Trophoblast cell (in vitro differentiated cells and primary cell): ENCODE measurements at regions not wholly inside any gene's neighbourhood (a gene's known extent, or its start where the extent isn't known, plus 50 kb on each side); places are given as distances from the start of the nearest gene placed in this dataset.

Experiments
- DNase-seq, 2 donors: peaks; one replicate each; pipeline ENCODE4 v3.0.0-alpha.2; 2016
- H2AFZ ChIP-seq: 2 replicates; pipeline ENCODE4 v1.6.1; 2013; ENCODE audit warnings: low read length, moderate library complexity, mild to moderate bottlenecking; ENCODE audit not compliant: insufficient read depth, poor library complexity
- H2AK5ac ChIP-seq: 2 replicates; pipeline ENCODE4 v1.6.1; 2013; ENCODE audit warnings: mild to moderate bottlenecking, low read length
- H2BK120ac ChIP-seq: 2 replicates; pipeline ENCODE4 v1.6.1; 2013; ENCODE audit warnings: low read length, mild to moderate bottlenecking, moderate library complexity; ENCODE audit not compliant: insufficient read depth, poor library complexity
- H2BK12ac ChIP-seq: 2 replicates; pipeline ENCODE4 v1.6.1; 2013; ENCODE audit warnings: mild to moderate bottlenecking, low read length, moderate library complexity
- H2BK5ac ChIP-seq: 2 replicates; pipeline ENCODE4 v1.6.1; 2013; ENCODE audit warnings: low read length, low read depth, moderate library complexity, mild to moderate bottlenecking; ENCODE audit not compliant: poor library complexity
- H3K14ac ChIP-seq: 2 replicates; pipeline ENCODE4 v1.6.1; 2013; ENCODE audit warnings: mild to moderate bottlenecking, low read length
- H3K18ac ChIP-seq: 2 replicates; pipeline ENCODE4 v1.6.1; 2013; ENCODE audit warnings: mild to moderate bottlenecking, low read length
- H3K23ac ChIP-seq: 2 replicates; pipeline ENCODE4 v1.6.1; 2013; ENCODE audit warnings: low read length
- H3K27ac ChIP-seq: 2 replicates; pipeline ENCODE4 v1.5.1; 2013; ENCODE audit warnings: low read depth, mild to moderate bottlenecking, inconsistent platforms, low read length, moderate library complexity
- H3K27me3 ChIP-seq: 2 replicates; pipeline ENCODE4 v1.6.1; 2013; ENCODE audit warnings: inconsistent platforms, mild to moderate bottlenecking, low read length, moderate library complexity; ENCODE audit not compliant: insufficient read depth
- H3K36me3 ChIP-seq, 2 experiments: 1 replicate in 1 of 2; 2 replicates in 1 of 2; pipeline ENCODE4 v1.6.1; 2013; ENCODE audit warnings: low read length in 2 of 2, mild to moderate bottlenecking in 2 of 2, moderate library complexity in 1 of 2; ENCODE audit not compliant: insufficient read depth in 2 of 2, control insufficient read depth in 1 of 2
- H3K4ac ChIP-seq: 2 replicates; pipeline ENCODE4 v1.6.1; 2013; ENCODE audit warnings: low read depth, mild to moderate bottlenecking, low read length, moderate library complexity
- H3K4me1 ChIP-seq, 2 experiments: 1 replicate in 1 of 2; 2 replicates in 1 of 2; pipeline ENCODE4 v1.6.1; 2013; ENCODE audit warnings: low read length in 2 of 2, mild to moderate bottlenecking in 2 of 2, moderate library complexity in 1 of 2; ENCODE audit not compliant: insufficient read depth in 2 of 2, control insufficient read depth in 1 of 2
- H3K4me2 ChIP-seq: 2 replicates; pipeline ENCODE4 v1.6.1; 2013; ENCODE audit warnings: inconsistent platforms, mild to moderate bottlenecking, low read length, moderate library complexity
- H3K4me3 ChIP-seq: 2 replicates; pipeline ENCODE4 v1.5.1; 2013; ENCODE audit warnings: mild to moderate bottlenecking, low read depth, low read length, inconsistent platforms
- H3K79me1 ChIP-seq: one replicate; pipeline ENCODE4 v1.6.1; 2013; ENCODE audit warnings: low read length
- H3K79me2 ChIP-seq: 2 replicates; pipeline ENCODE4 v1.6.1; 2013; ENCODE audit warnings: low read length, mild to moderate bottlenecking; ENCODE audit not compliant: control insufficient read depth, insufficient read depth, poor library complexity
- H3K9ac ChIP-seq: 2 replicates; pipeline ENCODE4 v1.6.1; 2013; ENCODE audit warnings: mild to moderate bottlenecking, low read length
- H3K9me3 ChIP-seq: 2 replicates; pipeline ENCODE4 v1.6.1; 2013; ENCODE audit warnings: low read depth, mild to moderate bottlenecking, control low read depth, inconsistent platforms, low read length; ENCODE audit not compliant: insufficient read depth
- H4K12ac ChIP-seq: 2 replicates; pipeline ENCODE4 v1.6.1; 2013; ENCODE audit warnings: low read depth, mild to moderate bottlenecking, low read length, moderate library complexity
- H4K8ac ChIP-seq: 2 replicates; pipeline ENCODE4 v1.6.1; 2013; ENCODE audit warnings: low read depth, mild to moderate bottlenecking, low read length, moderate library complexity
- H4K91ac ChIP-seq: one replicate; pipeline ENCODE4 v1.6.1; 2013; ENCODE audit warnings: low read depth, mild to moderate bottlenecking, low read length, moderate library complexity
- WGBS: extraction: QIAGEN DNeasy Blood & Tissue Kit; methylation state at CpG from one replicate; pipeline ENCODE4 v1.1.7; 2013; ENCODE audit warnings: missing lambda C conversion rate; ENCODE audit not compliant: insufficient read length, insufficient coverage; ENCODE audit errors: extremely low coverage; 5-methylcytosine and 5-hydroxymethylcytosine counted together

DNA sequence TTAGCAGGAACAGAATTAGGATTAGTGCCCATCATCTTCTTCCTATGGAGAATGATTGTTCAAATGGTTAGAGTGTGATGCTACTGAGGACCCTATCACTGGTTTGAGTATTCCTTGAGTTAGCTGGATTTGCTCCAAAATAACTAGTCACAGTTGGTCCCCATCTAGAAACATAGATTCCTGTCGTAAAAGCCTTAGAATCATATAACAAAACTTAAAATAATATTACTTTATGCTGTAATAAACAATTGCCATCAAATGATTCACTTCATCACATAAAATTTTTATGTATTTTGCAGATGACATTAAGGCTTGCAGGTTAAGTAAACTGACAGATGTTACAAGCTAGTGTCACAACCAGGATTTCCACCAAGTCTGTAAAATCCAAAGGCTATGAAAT lies 209.8 kb downstream of the CCER1 start:
- no peak overlapping the region for H4K91ac ChIP-seq
- H2BK5ac ChIP-seq = no peak overlapping the region
- no peak overlapping the region for H3K23ac ChIP-seq
- no peak overlapping the region for H3K9ac ChIP-seq
- H2BK120ac ChIP-seq = no peak overlapping the region
- H3K27ac ChIP-seq = no peak overlapping the region
- H3K36me3 ChIP-seq = no peaks in the 10 kb centered on the region
- no peak overlapping the region for H2AK5ac ChIP-seq
- no peaks in the 10 kb centered on the region for H3K79me2 ChIP-seq
- H2AFZ ChIP-seq = no peak overlapping the region
- H3K9me3 ChIP-seq = no peaks in the 10 kb centered on the region
- DNase-seq = no peak
- H3K79me1 ChIP-seq = no peaks in the 10 kb centered on the region
- no peaks in the 10 kb centered on the region for H3K27me3 ChIP-seq
- H3K4me1 ChIP-seq = no peaks in the 10 kb centered on the region
- H4K8ac ChIP-seq = no peak overlapping the region
- H4K12ac ChIP-seq = no peak overlapping the region
- H2BK12ac ChIP-seq = no peak overlapping the region
- H3K4ac ChIP-seq = no peak overlapping the region
- no peak overlapping the region for H3K14ac ChIP-seq
- H3K4me2 ChIP-seq = no peak overlapping the region
- no peak overlapping the region for H3K4me3 ChIP-seq
- H3K18ac ChIP-seq = no peak overlapping the region
- WGBS = no CpG with 5 or more reads among the region's 1 CpG

DNA sequence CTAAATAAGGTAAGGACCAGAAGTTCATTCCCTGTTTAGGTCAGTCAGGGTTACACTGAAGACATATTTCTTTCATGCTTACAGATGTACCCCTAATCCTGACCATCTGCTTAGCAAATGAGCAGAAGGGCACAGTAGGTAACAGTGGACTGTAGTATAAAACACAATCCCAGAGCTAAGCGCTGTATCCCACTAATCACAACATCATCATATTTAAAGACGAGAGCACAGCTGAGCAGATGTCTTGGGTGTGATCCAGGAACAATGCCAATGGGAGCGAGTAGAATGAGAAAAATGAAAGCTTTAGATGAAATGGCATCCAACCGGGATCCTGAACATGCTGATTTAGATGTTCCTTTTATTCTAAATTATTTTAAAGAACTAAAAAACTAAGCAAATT lies 213.4 kb downstream of the CCER1 start:
- Histone ChIP-seq H2BK120ac (no peak overlapping the region), H3K36me3 (no peaks in the 10 kb centered on the region), H3K4me3 (no peak overlapping the region), H3K4me1 (no peaks in the 10 kb centered on the region), H3K79me1 (no peaks in the 10 kb centered on the region), H2AK5ac (no peak overlapping the region), H3K9me3 (no peaks in the 10 kb centered on the region), H2BK12ac (no peak overlapping the region), H3K23ac (no peak overlapping the region), H4K12ac (no peak overlapping the region), H3K4me2 (no peak overlapping the region), H3K27ac (no peak overlapping the region), H3K4ac (no peak overlapping the region), H3K18ac (no peak overlapping the region), H2BK5ac (no peak overlapping the region), H4K91ac (no peak overlapping the region), H3K27me3 (no peaks in the 10 kb centered on the region), H2AFZ (no peak overlapping the region), H3K14ac (no peak overlapping the region), H4K8ac (no peak overlapping the region), H3K79me2 (no peaks in the 10 kb centered on the region), H3K9ac (no peak overlapping the region)
- no CpG with 5 or more reads among the region's 4 CpGs for WGBS
- DNase-seq = no peak

DNA sequence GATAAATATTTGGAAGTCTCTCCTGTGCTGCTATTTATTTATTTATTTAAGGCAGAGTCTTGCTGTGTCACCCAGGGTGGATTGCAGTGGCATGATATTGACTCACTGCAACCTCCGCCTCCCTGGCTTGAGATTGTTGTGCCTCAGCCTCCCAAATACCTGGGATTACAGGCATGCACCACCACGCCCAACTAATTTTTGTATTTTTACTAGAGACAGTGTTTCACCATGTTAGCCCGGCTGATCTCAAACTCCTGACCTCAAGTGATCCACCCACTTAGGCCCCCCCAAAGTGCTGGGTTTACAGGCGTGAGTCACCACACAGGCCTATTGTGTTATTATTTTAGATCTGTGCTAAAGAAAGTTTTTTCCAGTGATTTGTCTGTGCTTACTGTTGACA lies 225.2 kb downstream of the CCER1 start:
- Histone ChIP-seq H3K9me3 (no peaks in the 10 kb centered on the region), H2AK5ac (no peak overlapping the region), H3K23ac (no peak overlapping the region), H3K27ac (no peak overlapping the region), H3K79me1 (no peaks in the 10 kb centered on the region), H2AFZ (no peak overlapping the region), H4K8ac (no peak overlapping the region), H3K4me2 (no peak overlapping the region), H3K4me3 (no peak overlapping the region), H4K12ac (no peak overlapping the region), H3K4ac (no peak overlapping the region), H3K14ac (no peak overlapping the region), H3K18ac (no peak overlapping the region), H3K9ac (no peak overlapping the region), H4K91ac (no peak overlapping the region), H3K4me1 (no peaks in the 10 kb centered on the region), H2BK5ac (no peak overlapping the region), H2BK12ac (no peak overlapping the region), H2BK120ac (no peak overlapping the region), H3K36me3 (no peaks in the 10 kb centered on the region), H3K27me3 (no peaks in the 10 kb centered on the region), H3K79me2 (no peaks in the 10 kb centered on the region)
- peak; percentile 34 to 50 for DNase-seq
- no CpG with 5 or more reads among the region's 4 CpGs for WGBS

DNA sequence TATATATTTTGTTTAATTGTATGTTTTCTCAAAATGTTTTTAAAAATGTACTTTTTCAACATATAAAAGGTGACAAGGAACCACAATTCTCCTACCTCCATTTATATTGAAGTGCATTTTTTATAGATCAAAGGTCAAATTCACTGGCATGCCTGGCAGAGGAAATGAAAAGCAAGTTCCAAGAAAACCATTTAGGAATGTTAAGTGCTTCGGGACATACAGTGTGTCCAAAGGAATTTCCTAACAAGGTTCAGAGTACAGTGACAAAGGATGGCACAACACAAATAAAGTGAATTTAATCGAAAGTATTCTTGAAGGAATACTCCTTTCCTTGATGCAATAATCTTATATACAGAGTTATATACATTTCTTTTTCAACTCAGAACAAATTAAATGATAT lies 242.3 kb downstream of the CCER1 start:
- no peaks in the 10 kb centered on the region for H3K27me3 ChIP-seq
- no peak overlapping the region for H4K8ac ChIP-seq
- H2AFZ ChIP-seq = no peak overlapping the region
- no peak overlapping the region for H4K12ac ChIP-seq
- no peak for DNase-seq
- H3K79me1 ChIP-seq = no peaks in the 10 kb centered on the region
- WGBS = no CpG with 5 or more reads among the region's 2 CpGs
- no peak overlapping the region for H3K18ac ChIP-seq
- no peaks in the 10 kb centered on the region for H3K9me3 ChIP-seq
- no peaks in the 10 kb centered on the region for H3K79me2 ChIP-seq
- no peaks in the 10 kb centered on the region for H3K4me1 ChIP-seq
- no peak overlapping the region for H3K4me3 ChIP-seq
- no peak overlapping the region for H2BK120ac ChIP-seq
- no peak overlapping the region for H3K4ac ChIP-seq
- H3K4me2 ChIP-seq = no peak overlapping the region
- H2AK5ac ChIP-seq = no peak overlapping the region
- H3K14ac ChIP-seq = no peak overlapping the region
- H3K36me3 ChIP-seq = no peaks in the 10 kb centered on the region
- no peak overlapping the region for H3K9ac ChIP-seq
- no peak overlapping the region for H3K23ac ChIP-seq
- no peak overlapping the region for H2BK12ac ChIP-seq
- H2BK5ac ChIP-seq = no peak overlapping the region
- H4K91ac ChIP-seq = no peak overlapping the region
- H3K27ac ChIP-seq = no peak overlapping the region
